ENCODE measurements at regions not wholly inside any gene's neighbourhood (a gene's known extent, or its start where the extent isn't known, plus 50 kb on each side); places are given as distances from the start of the nearest gene placed in this dataset.
A peak's percentile ranks its signal among the peaks of the same experiment; 100 is the strongest.
"Not testable (repeated sequence)": the region's sequence is repeated elsewhere in the genome, so short reads cannot be mapped to it uniquely, and the experiment has no call there.

- Histone ChIP-seq H3K9me3 (ENCODE audit: control insufficient read depth, insufficient read depth, low read depth, low read length) (no peaks in the 10 kb centered on the region), H3K4me3 (ENCODE audit: low read depth, low read length) (no peak overlapping the region), H3K36me3 (ENCODE audit: control insufficient read depth, insufficient read depth, low read length) (no peaks in the 10 kb centered on the region), H3K4me1 (ENCODE audit: control insufficient read depth, insufficient read depth, low read length) (no peaks in the 10 kb centered on the region; the same call in 1 of the 2 replicates), H3K27ac (ENCODE audit: low read depth, low read length) (no peak overlapping the region), H3K9ac (ENCODE audit: low read length) (no peak overlapping the region), H3K27me3 (ENCODE audit: control insufficient read depth, insufficient read depth, low read length) (no peaks in the 10 kb centered on the region)
These were observed 167.8 kb upstream of the TRIB2 start for GRCh38 chr2:12548906-12549305.

DNA sequence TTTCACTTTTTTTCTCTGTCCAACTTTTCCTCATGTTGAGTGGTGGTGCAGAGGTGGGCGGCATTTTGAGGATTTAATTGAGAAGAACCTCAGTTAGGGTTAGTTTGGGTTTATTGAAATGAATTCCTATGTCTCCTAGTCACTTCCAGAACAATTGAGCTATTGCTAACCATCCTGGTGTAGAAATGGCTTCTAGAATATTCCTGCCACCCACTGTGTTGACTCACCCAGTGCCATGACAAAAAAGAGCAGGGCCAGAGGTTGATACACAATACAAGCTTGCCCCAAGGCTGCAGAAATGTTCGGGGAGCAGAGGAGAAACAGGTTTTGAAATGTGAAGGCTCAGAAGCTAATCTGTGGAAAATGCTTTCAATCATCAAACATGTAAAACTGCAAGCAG lies 167.1 kb upstream of the TRIB2 start:
- Histone ChIP-seq H3K27ac (ENCODE audit: low read depth, low read length) (peak overlapping the region; percentile 14; the same call in 1 of the 2 replicates), H3K9me3 (ENCODE audit: control insufficient read depth, insufficient read depth, low read depth, low read length) (no peaks in the 10 kb centered on the region), H3K9ac (ENCODE audit: low read length) (no peak overlapping the region), H3K4me1 (ENCODE audit: control insufficient read depth, insufficient read depth, low read length) (peaks cover 6% of the 10 kb centered on the region; the same call in 1 of the 2 replicates), H3K27me3 (ENCODE audit: control insufficient read depth, insufficient read depth, low read length) (no peaks in the 10 kb centered on the region), H3K4me3 (ENCODE audit: low read depth, low read length) (no peak overlapping the region), H3K36me3 (ENCODE audit: control insufficient read depth, insufficient read depth, low read length) (no peaks in the 10 kb centered on the region)

- no peak overlapping the region for H3K9ac ChIP-seq (ENCODE audit: low read length)
- H3K27ac ChIP-seq (ENCODE audit: low read depth, low read length), result no peak overlapping the region
- no peak overlapping the region for H3K4me3 ChIP-seq (ENCODE audit: low read depth, low read length)
- no peaks in the 10 kb centered on the region for H3K9me3 ChIP-seq (ENCODE audit: control insufficient read depth, insufficient read depth, low read depth, low read length)
- H3K4me1 ChIP-seq (ENCODE audit: control insufficient read depth, insufficient read depth, low read length), result peaks cover 10% of the 10 kb centered on the region; the same call in 1 of the 2 replicates
- no peaks in the 10 kb centered on the region for H3K36me3 ChIP-seq (ENCODE audit: control insufficient read depth, insufficient read depth, low read length)
- H3K27me3 ChIP-seq (ENCODE audit: control insufficient read depth, insufficient read depth, low read length), result no peaks in the 10 kb centered on the region
These were observed 164.6 kb upstream of the TRIB2 start for GRCh38 chr2:12552092-12552491.

GRCh38 chr2:12554224-12555011 lies 162.3 kb upstream of the TRIB2 start:
- no peaks in the 10 kb centered on the region for H3K9me3 ChIP-seq (ENCODE audit: control insufficient read depth, insufficient read depth, low read depth, low read length)
- no peaks in the 10 kb centered on the region for H3K36me3 ChIP-seq (ENCODE audit: control insufficient read depth, insufficient read depth, low read length)
- H3K27ac ChIP-seq (ENCODE audit: low read depth, low read length), result no peak overlapping the region
- H3K9ac ChIP-seq (ENCODE audit: low read length), result no peak overlapping the region
- H3K4me3 ChIP-seq (ENCODE audit: low read depth, low read length), result no peak overlapping the region
- peaks cover 10% of the 10 kb centered on the region; the same call in 1 of the 2 replicates for H3K4me1 ChIP-seq (ENCODE audit: control insufficient read depth, insufficient read depth, low read length)
- no peaks in the 10 kb centered on the region for H3K27me3 ChIP-seq (ENCODE audit: control insufficient read depth, insufficient read depth, low read length)

DNA sequence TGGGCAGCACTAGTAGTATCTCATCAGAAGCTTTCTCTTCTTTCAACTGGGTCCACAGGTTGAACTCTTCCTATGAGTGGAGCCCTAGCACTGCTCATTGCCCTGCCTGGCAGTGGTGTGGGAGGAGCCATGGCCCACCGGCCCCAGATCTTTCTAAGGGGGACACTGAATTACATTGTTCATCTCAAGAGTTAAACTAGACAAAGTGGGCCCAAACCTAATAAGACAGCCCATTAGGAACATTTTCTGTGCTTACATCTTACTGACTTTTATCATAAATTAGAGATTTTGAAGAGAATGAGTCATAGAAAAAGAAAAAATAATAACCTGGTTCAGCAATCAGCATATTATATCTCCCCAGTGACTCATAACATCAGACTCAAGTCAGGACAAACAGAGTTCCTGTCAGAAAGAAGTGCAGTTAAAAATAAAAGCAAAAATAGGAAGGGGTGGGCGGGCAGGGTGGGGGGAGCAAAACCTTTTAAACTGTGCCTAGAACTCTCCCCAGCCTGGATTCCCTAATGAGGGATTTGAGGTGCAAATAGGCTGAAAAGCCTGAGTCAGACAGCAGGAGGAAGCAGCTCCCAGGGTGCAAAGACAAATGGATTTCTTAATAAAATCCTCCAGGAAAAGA lies 161.6 kb upstream of the TRIB2 start:
- no peaks in the 10 kb centered on the region for H3K36me3 ChIP-seq (ENCODE audit: control insufficient read depth, insufficient read depth, low read length)
- no peak overlapping the region for H3K9ac ChIP-seq (ENCODE audit: low read length)
- H3K4me1 ChIP-seq (ENCODE audit: control insufficient read depth, insufficient read depth, low read length), result peaks cover 10% of the 10 kb centered on the region; the same call in 1 of the 2 replicates
- H3K9me3 ChIP-seq (ENCODE audit: control insufficient read depth, insufficient read depth, low read depth, low read length), result no peaks in the 10 kb centered on the region
- H3K27me3 ChIP-seq (ENCODE audit: control insufficient read depth, insufficient read depth, low read length), result no peaks in the 10 kb centered on the region
- no peak overlapping the region for H3K4me3 ChIP-seq (ENCODE audit: low read depth, low read length)
- H3K27ac ChIP-seq (ENCODE audit: low read depth, low read length), result no peak overlapping the region

- no peak overlapping the region for H3K4me3 ChIP-seq (ENCODE audit: low read depth, low read length)
- H3K9me3 ChIP-seq (ENCODE audit: control insufficient read depth, insufficient read depth, low read depth, low read length), result no peaks in the 10 kb centered on the region
- no peaks in the 10 kb centered on the region for H3K36me3 ChIP-seq (ENCODE audit: control insufficient read depth, insufficient read depth, low read length)
- no peak overlapping the region for H3K9ac ChIP-seq (ENCODE audit: low read length)
- no peaks in the 10 kb centered on the region for H3K27me3 ChIP-seq (ENCODE audit: control insufficient read depth, insufficient read depth, low read length)
- H3K27ac ChIP-seq (ENCODE audit: low read depth, low read length), result no peak overlapping the region
- H3K4me1 ChIP-seq (ENCODE audit: control insufficient read depth, insufficient read depth, low read length), result peaks cover 10% of the 10 kb centered on the region; the same call in 1 of the 2 replicates
These were observed 160.0 kb upstream of the TRIB2 start for GRCh38 chr2:12556762-12557161.

- Histone ChIP-seq H3K4me3 (ENCODE audit: low read depth, low read length) (no peak overlapping the region), H3K36me3 (ENCODE audit: control insufficient read depth, insufficient read depth, low read length) (no peaks in the 10 kb centered on the region), H3K4me1 (ENCODE audit: control insufficient read depth, insufficient read depth, low read length) (peaks cover 10% of the 10 kb centered on the region; the same call in 1 of the 2 replicates), H3K27ac (ENCODE audit: low read depth, low read length) (no peak overlapping the region), H3K9me3 (ENCODE audit: control insufficient read depth, insufficient read depth, low read depth, low read length) (no peaks in the 10 kb centered on the region), H3K27me3 (ENCODE audit: control insufficient read depth, insufficient read depth, low read length) (no peaks in the 10 kb centered on the region), H3K9ac (ENCODE audit: low read length) (no peak overlapping the region)
These were observed 159.0 kb upstream of the TRIB2 start for GRCh38 chr2:12557688-12558087.

DNA sequence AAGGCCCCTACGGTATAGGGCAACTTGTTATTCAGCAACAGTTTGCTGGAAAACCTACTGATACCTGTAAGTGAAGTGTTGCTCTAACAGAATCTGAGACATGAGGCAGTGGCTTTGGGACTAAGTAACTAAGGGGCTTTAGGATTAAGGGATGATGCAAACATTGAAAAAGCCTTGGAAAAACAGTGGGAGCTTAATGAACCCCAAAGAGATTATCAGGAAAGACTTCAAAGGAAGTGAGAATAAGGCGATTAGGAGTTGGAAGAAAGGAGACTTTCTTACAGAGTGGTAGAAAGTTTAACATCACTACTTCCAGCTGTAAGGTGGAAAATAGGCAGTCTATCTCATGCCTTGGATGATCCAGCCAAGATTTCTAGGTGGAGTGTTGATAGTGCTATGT lies 158.2 kb upstream of the TRIB2 start:
- no peaks in the 10 kb centered on the region for H3K36me3 ChIP-seq (ENCODE audit: control insufficient read depth, insufficient read depth, low read length)
- H3K9ac ChIP-seq (ENCODE audit: low read length), result no peak overlapping the region
- peaks cover 10% of the 10 kb centered on the region; the same call in 1 of the 2 replicates for H3K4me1 ChIP-seq (ENCODE audit: control insufficient read depth, insufficient read depth, low read length)
- H3K27me3 ChIP-seq (ENCODE audit: control insufficient read depth, insufficient read depth, low read length), result no peaks in the 10 kb centered on the region
- H3K27ac ChIP-seq (ENCODE audit: low read depth, low read length), result no peak overlapping the region
- no peaks in the 10 kb centered on the region for H3K9me3 ChIP-seq (ENCODE audit: control insufficient read depth, insufficient read depth, low read depth, low read length)
- no peak overlapping the region for H3K4me3 ChIP-seq (ENCODE audit: low read depth, low read length)

- no peak overlapping the region for H3K4me3 ChIP-seq (ENCODE audit: low read depth, low read length)
- no peaks in the 10 kb centered on the region for H3K9me3 ChIP-seq (ENCODE audit: control insufficient read depth, insufficient read depth, low read depth, low read length)
- H3K27ac ChIP-seq (ENCODE audit: low read depth, low read length), result no peak overlapping the region
- H3K4me1 ChIP-seq (ENCODE audit: control insufficient read depth, insufficient read depth, low read length), result no peaks in the 10 kb centered on the region; the same call in 1 of the 2 replicates
- H3K27me3 ChIP-seq (ENCODE audit: control insufficient read depth, insufficient read depth, low read length), result no peaks in the 10 kb centered on the region
- no peak overlapping the region for H3K9ac ChIP-seq (ENCODE audit: low read length)
- no peaks in the 10 kb centered on the region for H3K36me3 ChIP-seq (ENCODE audit: control insufficient read depth, insufficient read depth, low read length)
These were observed 156.1 kb upstream of the TRIB2 start for GRCh38 chr2:12560618-12561017.

DNA sequence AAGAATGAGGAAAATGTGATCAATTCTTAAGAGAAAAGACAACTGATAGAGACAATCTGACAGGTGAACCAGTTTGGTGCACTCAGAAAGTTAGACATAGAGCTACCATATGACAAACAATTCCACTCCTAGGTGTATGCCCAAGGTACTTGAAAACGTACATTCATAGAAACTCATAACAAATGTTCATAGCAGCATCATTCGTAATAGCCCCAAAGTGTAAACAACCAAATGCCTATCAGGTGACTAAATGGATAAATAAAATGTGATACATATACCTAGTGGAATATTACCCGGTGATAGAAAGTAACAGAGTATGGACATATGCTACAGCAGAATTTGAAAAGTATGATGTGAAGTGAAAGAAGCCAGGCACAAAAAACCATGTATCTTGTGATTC lies 149.3 kb upstream of the TRIB2 start:
- no peak overlapping the region for H3K9ac ChIP-seq (ENCODE audit: low read length)
- no peak overlapping the region for H3K27ac ChIP-seq (ENCODE audit: low read depth, low read length)
- H3K36me3 ChIP-seq (ENCODE audit: control insufficient read depth, insufficient read depth, low read length), result no peaks in the 10 kb centered on the region
- no peak overlapping the region for H3K4me3 ChIP-seq (ENCODE audit: low read depth, low read length)
- no peaks in the 10 kb centered on the region for H3K9me3 ChIP-seq (ENCODE audit: control insufficient read depth, insufficient read depth, low read depth, low read length)
- H3K27me3 ChIP-seq (ENCODE audit: control insufficient read depth, insufficient read depth, low read length), result no peaks in the 10 kb centered on the region
- no peaks in the 10 kb centered on the region; the same call in 1 of the 2 replicates for H3K4me1 ChIP-seq (ENCODE audit: control insufficient read depth, insufficient read depth, low read length)

DNA sequence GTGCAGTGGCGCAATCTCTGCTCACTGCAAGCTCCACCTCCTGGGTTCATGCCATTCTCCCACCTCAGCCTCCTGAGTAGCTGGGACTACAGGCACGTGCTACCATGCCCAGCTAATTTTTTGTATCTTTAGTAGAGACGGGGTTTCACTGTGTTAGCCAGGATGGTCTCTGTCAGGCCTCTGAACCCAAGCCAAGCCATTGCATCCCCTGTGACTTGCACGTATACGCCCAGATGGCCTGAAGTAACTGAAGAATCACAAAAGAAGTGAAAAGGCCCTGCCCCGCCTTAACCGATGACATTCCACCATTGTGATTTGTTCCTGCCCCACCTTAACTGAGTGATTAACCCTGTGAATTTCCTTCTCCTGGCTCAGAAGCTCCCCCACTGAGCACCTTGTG lies 147.2 kb upstream of the TRIB2 start:
- H3K27me3 ChIP-seq (ENCODE audit: control insufficient read depth, insufficient read depth, low read length); H3K4me1 ChIP-seq (ENCODE audit: control insufficient read depth, insufficient read depth, low read length); H3K27ac ChIP-seq (ENCODE audit: low read depth, low read length); H3K9me3 ChIP-seq (ENCODE audit: control insufficient read depth, insufficient read depth, low read depth, low read length); H3K9ac ChIP-seq (ENCODE audit: low read length); H3K4me3 ChIP-seq (ENCODE audit: low read depth, low read length); H3K36me3 ChIP-seq (ENCODE audit: control insufficient read depth, insufficient read depth, low read length): not testable (repeated sequence)
